Keratinocyte (primary cell): ENCODE measurements at regions not wholly inside any gene's neighbourhood (a gene's known extent, or its start where the extent isn't known, plus 50 kb on each side); places are given as distances from the start of the nearest gene placed in this dataset.
A peak's percentile ranks its signal among the peaks of the same experiment; 100 is the strongest.

Experiments used
- DNase-seq: peaks from one replicate; pipeline ENCODE4 v3.0.0-alpha.2; 2011; ENCODE audit warnings: low read depth, missing footprints, low spot score
- FAIRE-seq: peaks from 2 replicates; lab custom pipeline; 2011; peaks lifted over from hg19 to GRCh38; lab: Jason Lieb, UNC
- H2AFZ ChIP-seq: 2 replicates; pipeline ENCODE4 v1.6.0; 2012; ENCODE audit warnings: low read length, control low read depth, inconsistent platforms; ENCODE audit not compliant: control insufficient read depth
- H3K27ac ChIP-seq: 2 replicates; pipeline ENCODE4 v1.5.1; 2011; ENCODE audit warnings: low read length; ENCODE audit not compliant: control insufficient read depth, insufficient read depth
- H3K27me3 ChIP-seq: 3 replicates; pipeline ENCODE4 v1.6.0; 2011; ENCODE audit warnings: low read length; ENCODE audit not compliant: control insufficient read depth, insufficient read depth; ENCODE audit errors: extremely low read depth
- H3K36me3 ChIP-seq, 2 experiments: 2 replicates in 1 of 2; 3 replicates in 1 of 2; pipeline ENCODE4 v1.5.1; 2011; ENCODE audit warnings: low read length in 2 of 2, mild to moderate bottlenecking in 1 of 2; ENCODE audit not compliant: control insufficient read depth in 2 of 2, insufficient read depth in 2 of 2; ENCODE audit errors: extremely low read depth in 1 of 2
- H3K4me1 ChIP-seq: 3 replicates; pipeline ENCODE4 v1.5.1; 2011; ENCODE audit warnings: low read length; ENCODE audit not compliant: control insufficient read depth, insufficient read depth; ENCODE audit errors: extremely low read depth
- H3K4me2 ChIP-seq: 3 replicates; pipeline ENCODE4 v1.6.0; 2011; ENCODE audit warnings: low read depth, low read length; ENCODE audit not compliant: control insufficient read depth, insufficient read depth; ENCODE audit errors: extremely low read depth
- H3K4me3 ChIP-seq, 3 experiments: fragments of 200-600 bp in 1 of 3; sonication (generic) in 1 of 3; 2 replicates in 2 of 3; 3 replicates in 1 of 3; pipeline ENCODE4 v1.5.1; 2011 to 2016; ENCODE audit warnings: low read length in 3 of 3, mild to moderate bottlenecking in 3 of 3, control low read depth in 2 of 3, inconsistent platforms in 1 of 3, low read depth in 1 of 3, mixed read lengths in 1 of 3, mixed run types in 1 of 3, moderate library complexity in 1 of 3; ENCODE audit not compliant: control insufficient read depth in 2 of 3, insufficient read depth in 2 of 3; ENCODE audit errors: extremely low read depth in 1 of 3
- H3K79me2 ChIP-seq: 2 replicates; pipeline ENCODE4 v1.6.0; 2012; ENCODE audit warnings: low read length; ENCODE audit not compliant: control insufficient read depth, insufficient read depth
- H3K9ac ChIP-seq: 3 replicates; pipeline ENCODE4 v1.6.0; 2011; ENCODE audit warnings: low read length; ENCODE audit not compliant: control insufficient read depth, insufficient read depth; ENCODE audit errors: extremely low read depth
- H3K9me1 ChIP-seq: 3 replicates; pipeline ENCODE4 v1.6.0; 2011; ENCODE audit warnings: low read length; ENCODE audit not compliant: control insufficient read depth, insufficient read depth; ENCODE audit errors: extremely low read depth
- H3K9me3 ChIP-seq: 2 replicates; pipeline ENCODE4 v1.5.1; 2012; ENCODE audit warnings: low read depth, low read length; ENCODE audit not compliant: control insufficient read depth
- H4K20me1 ChIP-seq: 3 replicates; pipeline ENCODE4 v1.6.0; 2011; ENCODE audit warnings: low read length; ENCODE audit not compliant: control insufficient read depth, insufficient read depth; ENCODE audit errors: extremely low read depth
- CTCF ChIP-seq, 3 experiments: IDR thresholded peaks in 1 of 3; conservative IDR thresholded peaks in 1 of 3; optimal IDR thresholded peaks in 1 of 3; 2 replicates in 2 of 3; 3 replicates in 1 of 3; pipeline versions ENCODE3 to v1.5.1; 2011; ENCODE audit warnings: low read length in 3 of 3, mild to moderate bottlenecking in 3 of 3, moderate library complexity in 2 of 3, control low read depth in 1 of 3, inconsistent platforms in 1 of 3; ENCODE audit not compliant: insufficient read depth in 2 of 3; ENCODE audit errors: extremely low read depth in 1 of 3
- EZH2 ChIP-seq: IDR thresholded peaks from one replicate; pipeline ENCODE4 v1.6.1; 2012; ENCODE audit warnings: inconsistent platforms, mild to moderate bottlenecking, low read length, moderate library complexity
- dilution Hi-C: fragments of 300-500 bp; cut with MboI; formaldehyde crosslinking; loops from one replicate; pipeline ENCODE4 v1.7.0; 2020; ENCODE audit warnings: low sequenced_read_pairs; ENCODE audit not compliant: extremely low pct_ligation_motif_present

- H3K36me3 ChIP-seq = no peaks in the 10 kb centered on the region
- no peak overlapping the region for H3K9ac ChIP-seq
- H3K4me2 ChIP-seq = no peak overlapping the region
- H3K9me3 ChIP-seq = no peaks in the 10 kb centered on the region
- no peaks in the 10 kb centered on the region for H3K4me1 ChIP-seq
- H3K27me3 ChIP-seq = no peaks in the 10 kb centered on the region
- no peaks in the 10 kb centered on the region for H3K9me1 ChIP-seq
- no peaks in the 10 kb centered on the region for H4K20me1 ChIP-seq
- no peak for DNase-seq
- H3K79me2 ChIP-seq = no peaks in the 10 kb centered on the region
- TF ChIP-seq CTCF (optimal IDR thresholded peaks at IDR 0.05 in 1 of 3, IDR thresholded peaks at IDR 0.05 in 1 of 3, conservative IDR thresholded peaks at IDR 0.05 in 1 of 3; ENCODE audit: extremely low read depth in 1 of 3, insufficient read depth in 2 of 3, low read length in 3 of 3) = no peak
- no peak for TF ChIP-seq EZH2
- H3K27ac ChIP-seq = no peak overlapping the region
- no peak overlapping the region for H3K4me3 ChIP-seq
- dilution Hi-C loops = no loop called here
- no peak overlapping the region for H2AFZ ChIP-seq
- FAIRE-seq = no peak
These were observed 974.3 kb upstream of the CELF4 start for GRCh38 chr18:38539856-38540255.

DNA sequence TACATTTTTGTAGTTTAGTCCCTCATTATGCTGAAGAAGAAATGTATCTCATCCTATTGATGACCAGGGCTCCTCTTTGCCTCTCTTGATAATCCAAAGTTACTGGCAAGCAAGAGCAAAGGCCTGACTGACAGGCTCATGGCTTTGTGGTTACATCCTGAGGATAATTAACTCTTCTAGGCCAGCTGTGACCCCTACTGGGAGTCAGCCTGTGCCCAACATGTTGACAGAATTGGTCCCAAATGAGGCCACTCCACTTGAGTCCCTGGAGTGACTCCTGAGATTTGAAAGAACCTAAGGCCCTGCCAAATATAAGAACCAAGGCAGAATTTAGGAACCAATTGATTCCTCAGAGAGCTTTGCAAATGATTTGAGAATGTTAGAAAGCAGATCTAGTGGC is 973.8 kb upstream of the CELF4 start:
- dilution Hi-C loops = no loop called here
- H4K20me1 ChIP-seq = no peaks in the 10 kb centered on the region
- H3K36me3 ChIP-seq = no peaks in the 10 kb centered on the region
- no peaks in the 10 kb centered on the region for H3K79me2 ChIP-seq
- no peak for TF ChIP-seq EZH2
- TF ChIP-seq CTCF (optimal IDR thresholded peaks at IDR 0.05 in 1 of 3, IDR thresholded peaks at IDR 0.05 in 1 of 3, conservative IDR thresholded peaks at IDR 0.05 in 1 of 3; ENCODE audit: extremely low read depth in 1 of 3, insufficient read depth in 2 of 3, low read length in 3 of 3) = peak in 1 of 3 experiments; percentile 22
- FAIRE-seq (no peak), DNase-seq (no peak)
- no peak overlapping the region for H3K4me2 ChIP-seq
- H3K9ac ChIP-seq = no peak overlapping the region
- H3K9me1 ChIP-seq = no peaks in the 10 kb centered on the region
- no peaks in the 10 kb centered on the region for H3K9me3 ChIP-seq
- H3K4me3 ChIP-seq = no peak overlapping the region
- no peak overlapping the region for H2AFZ ChIP-seq
- H3K27me3 ChIP-seq = no peaks in the 10 kb centered on the region
- no peak overlapping the region for H3K27ac ChIP-seq
- H3K4me1 ChIP-seq = no peaks in the 10 kb centered on the region
